Hematopoietic multipotent progenitor cell treated with erythropoietin and hydrocortisone succinate and interleukin-3 and kit ligand, for 8 days (in vitro differentiated cells): ENCODE measurements at regions not wholly inside any gene's neighbourhood (a gene's known extent, or its start where the extent isn't known, plus 50 kb on each side); places are given as distances from the start of the nearest gene placed in this dataset.

Experiments
- DNase-seq: peaks from one replicate; pipeline ENCODE4 v3.0.0-alpha.2; 2015

DNA sequence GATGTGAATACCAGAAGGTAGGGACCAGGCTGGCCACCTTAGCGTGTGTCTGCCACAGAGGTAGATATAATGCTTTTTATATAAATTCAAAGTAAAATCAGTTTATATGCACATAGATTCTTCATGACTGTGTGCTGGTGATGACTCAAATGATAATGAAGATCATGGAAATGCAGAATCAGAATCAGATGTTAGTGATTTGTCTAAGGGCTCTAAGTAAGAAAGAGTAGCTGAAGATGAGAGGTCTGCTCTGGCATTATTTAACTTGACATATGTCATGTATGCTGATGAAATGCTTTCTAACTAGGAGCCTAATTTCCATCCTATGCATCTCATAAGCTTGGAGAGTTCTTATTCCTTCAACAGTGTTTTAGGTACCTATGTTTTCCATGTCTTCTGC lies 50.3 kb upstream of the DPH6 start:
- no peak for DNase-seq

DNA sequence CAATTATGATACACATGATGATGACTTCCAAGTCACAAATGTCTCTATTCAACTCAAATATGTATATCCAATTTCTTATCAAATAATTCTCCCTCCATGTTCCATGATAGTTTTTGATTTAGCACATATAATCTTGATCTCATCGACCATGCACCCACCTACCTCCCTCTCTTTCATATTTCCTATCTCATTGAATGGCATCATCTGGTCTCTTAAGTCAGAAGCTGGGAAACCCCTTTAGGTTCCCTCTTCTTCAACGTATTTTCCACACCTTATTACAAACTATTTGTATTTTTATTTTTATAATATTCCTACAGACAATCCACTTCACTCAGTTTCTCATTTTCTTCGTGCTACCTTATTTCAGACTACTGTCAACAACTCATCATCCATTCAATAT lies 56.9 kb upstream of the DPH6 start:
- no peak for DNase-seq

DNA sequence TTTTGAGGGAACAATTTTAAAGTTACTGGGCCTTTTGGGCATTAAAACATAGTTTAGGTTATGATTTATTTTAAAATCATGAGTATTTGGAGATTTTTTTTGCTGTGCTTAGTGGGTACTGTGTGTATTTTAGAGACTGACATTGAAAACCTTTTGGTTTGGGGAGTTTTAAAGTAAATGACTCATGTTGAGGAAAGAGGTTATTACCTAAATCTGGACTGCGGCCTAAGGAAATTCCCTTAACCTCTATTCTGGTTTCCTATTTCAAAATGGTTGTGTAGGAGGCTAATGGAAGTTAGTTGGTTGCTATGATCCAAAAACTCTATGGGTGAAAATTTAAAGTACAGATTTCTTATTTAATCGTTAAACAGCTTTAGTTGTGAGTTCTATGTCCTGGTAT lies 57.3 kb upstream of the DPH6 start:
- no peak for DNase-seq

GRCh38 chr15:35603856-35604255 lies 57.9 kb upstream of the DPH6 start:
- no peak for DNase-seq

DNA sequence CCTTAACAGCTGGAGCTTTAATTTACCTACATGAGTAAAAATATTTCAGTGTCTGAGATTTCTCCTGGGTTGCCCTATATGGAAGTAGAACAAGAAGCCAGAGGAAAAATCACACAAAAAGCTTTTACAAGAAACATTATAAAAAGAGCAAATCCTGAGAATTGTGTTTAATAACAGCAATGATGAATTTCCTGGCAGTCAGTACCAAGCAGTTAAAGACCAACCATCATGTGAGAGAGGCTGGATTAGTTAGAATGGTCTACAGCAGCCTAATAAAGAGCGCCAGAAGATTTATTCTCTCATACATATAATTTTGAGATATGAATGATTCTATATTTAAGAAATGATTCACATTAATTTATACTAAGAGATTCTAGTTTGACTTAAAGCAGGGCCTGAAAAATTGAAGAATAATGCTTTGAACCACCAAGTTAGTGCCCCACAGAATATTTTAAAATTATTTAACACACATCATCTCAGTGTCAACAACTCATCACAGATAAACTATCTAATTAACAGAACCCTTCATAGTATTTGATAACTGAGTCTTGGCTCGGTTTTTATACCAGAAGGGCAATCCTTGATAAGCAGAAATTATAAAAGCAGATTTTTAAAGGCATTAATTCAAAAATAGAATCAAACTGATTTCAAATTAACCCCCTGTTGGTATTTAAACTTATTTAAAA lies 59.9 kb upstream of the DPH6 start:
- DNase-seq = no peak

GRCh38 chr15:35606450-35606779 lies 60.5 kb upstream of the DPH6 start:
- no peak for DNase-seq

GRCh38 chr15:35616498-35617271 lies 70.7 kb upstream of the DPH6 start:
- no peak for DNase-seq

DNA sequence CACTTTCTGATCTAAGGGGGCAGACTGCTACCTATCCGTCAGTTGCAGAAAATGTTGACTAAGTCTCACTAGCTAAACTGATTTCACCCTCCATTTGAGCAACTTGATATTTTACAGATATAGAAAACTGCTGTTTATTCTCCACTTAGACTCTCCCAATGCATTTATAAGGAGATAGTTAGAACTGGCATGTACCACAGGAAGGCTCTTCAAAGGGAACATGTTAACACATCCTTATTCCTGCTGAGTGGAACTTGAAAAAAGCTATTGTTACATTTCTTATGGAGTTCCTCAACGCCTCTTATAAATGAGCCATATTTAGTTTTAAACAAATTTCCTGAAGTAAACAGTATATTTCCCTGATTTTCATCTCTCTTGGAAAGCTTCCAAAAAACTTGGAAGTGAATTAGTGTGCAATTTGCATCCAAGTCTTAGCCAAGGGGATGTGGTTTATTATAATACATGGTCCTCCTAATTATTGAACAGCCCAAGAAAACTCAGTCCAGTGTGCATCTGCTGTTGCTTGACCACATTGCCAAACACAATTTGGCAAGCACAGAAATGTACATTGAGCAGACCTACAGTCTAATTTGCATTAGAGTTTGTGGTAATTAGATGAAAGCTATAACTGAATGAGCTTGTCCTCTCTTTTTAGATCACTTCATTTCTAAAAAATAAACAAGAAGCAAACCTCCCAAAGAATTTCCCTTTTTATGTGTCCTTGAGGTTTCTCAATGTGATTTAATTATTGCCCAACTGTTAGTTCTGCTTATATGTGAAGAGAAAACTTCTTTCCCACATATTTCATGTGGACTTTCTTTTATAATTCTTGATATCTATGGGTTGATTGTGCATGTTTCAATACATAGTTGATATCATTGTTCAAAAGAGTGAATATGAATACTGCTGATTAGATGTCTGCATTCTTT lies 72.6 kb upstream of the DPH6 start:
- DNase-seq = no peak

DNA sequence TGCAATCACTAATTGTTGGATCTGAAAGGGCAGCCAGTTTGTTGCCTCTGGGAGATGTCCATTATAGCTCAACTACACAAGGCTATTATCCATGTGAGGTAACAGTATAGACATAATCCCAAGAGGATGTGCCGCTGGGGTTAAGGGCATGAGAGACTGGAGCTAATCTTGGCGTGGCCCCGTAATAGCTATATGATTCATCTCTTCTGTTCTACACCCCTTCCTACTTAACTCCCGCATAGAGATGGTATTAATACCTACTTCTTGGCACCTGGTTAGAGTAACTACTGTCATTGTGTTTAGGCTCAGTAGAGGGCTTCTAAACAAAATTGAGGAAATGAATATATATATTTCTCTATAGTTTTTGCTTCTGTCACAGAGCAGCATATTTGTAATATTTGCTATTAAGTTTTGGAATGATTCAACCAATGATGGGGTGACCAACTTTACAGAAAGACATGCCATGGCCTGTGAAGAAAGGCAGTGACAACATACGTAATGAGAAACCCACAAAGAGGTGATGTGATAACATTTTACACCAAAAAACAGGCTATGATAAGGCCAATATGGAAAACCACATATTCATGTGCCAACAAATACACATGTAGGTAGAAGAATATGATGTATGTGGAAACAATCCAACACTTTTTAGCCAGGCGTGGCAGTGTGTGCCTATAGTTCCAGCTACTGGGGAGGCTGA lies 76.8 kb upstream of the DPH6 start:
- DNase-seq = no peak

DNA sequence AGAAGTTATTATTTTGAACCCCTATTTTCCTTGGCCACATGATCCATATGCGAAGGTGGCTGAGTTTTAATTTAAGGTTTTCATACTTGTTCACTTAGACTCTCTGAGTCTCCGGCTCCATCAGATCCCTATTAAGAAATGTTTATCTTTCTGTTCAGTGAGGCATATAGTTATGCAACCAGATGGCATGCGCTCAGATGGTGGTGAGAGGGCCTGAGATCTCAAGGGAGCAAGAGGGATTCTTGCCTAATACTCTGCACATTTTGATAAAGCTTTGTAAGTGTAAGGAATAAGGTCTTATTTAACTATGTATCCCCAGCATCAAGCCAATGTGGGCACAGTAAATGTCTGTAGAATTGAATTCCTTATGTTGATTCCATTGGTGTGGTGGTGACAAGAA lies 78.9 kb upstream of the DPH6 start:
- DNase-seq = no peak

DNA sequence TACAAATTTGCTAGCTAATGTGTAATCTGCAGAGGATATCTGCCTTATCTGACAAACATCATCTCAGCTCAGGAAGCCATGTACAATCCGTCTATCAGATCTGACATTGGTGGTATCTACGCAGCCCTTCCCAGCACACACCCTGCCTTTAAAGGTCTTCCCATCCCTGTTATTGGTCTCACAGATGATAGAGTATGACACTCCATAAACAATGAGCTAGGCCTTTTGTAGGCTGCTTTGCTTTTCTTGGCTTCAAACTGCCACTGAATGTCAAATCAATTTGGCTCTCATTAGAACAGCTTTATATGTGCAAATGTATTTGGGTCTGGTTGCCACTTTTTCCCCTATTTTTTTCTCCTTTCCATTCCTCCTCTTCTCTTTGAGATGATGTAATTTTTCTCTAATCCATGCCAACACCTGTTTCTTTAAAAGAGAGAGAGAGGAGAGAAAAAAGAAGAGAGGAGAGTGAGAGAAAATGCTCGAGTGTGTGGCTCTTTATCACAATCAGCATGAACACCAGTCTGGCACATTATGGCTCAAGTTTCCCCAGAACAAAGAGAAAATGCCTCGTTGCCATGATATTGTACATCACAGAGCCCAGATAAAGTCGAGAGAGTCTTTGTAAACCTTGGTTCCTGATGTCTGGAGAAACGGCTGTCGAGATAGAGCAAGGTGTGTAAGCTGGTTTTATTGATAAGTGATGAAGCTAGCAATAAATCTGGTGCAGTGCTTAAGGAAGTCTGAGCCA lies 80.8 kb upstream of the DPH6 start:
- peak; percentile 14 for DNase-seq

GRCh38 chr15:35627696-35628095 lies 81.7 kb upstream of the DPH6 start:
- peak; percentile 2 for DNase-seq

GRCh38 chr15:35629766-35630165 lies 83.8 kb upstream of the DPH6 start:
- no peak for DNase-seq

GRCh38 chr15:35630532-35630931 lies 84.6 kb upstream of the DPH6 start:
- no peak for DNase-seq

- no peak for DNase-seq
These were observed 85.0 kb upstream of the DPH6 start for GRCh38 chr15:35630985-35631384.

DNA sequence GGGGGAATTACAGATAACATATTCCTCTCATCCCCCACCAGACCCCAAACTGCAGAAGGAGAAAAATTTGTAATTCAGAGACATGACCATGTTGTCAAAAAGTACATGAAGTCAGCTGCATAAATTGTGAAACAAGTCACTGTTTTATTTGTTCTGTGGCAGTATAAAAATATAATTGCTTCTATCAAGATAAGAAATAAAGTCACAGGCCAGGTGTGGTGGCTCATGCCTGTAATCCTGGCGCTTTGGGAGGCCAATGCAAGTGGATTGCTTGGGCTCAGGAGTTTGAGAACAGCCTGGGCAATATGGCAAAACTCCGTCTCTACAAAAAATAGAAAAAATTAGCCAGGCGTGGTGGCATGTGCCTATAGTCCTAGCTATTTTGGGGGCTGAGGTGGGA lies 87.7 kb upstream of the DPH6 start:
- DNase-seq = no peak

- DNase-seq = no peak
These were observed 100.8 kb upstream of the DPH6 start for GRCh38 chr15:35646790-35647189.

GRCh38 chr15:35647303-35647702 lies 101.3 kb upstream of the DPH6 start:
- DNase-seq = no peak

- DNase-seq = no peak
These were observed 103.0 kb upstream of the DPH6 start for GRCh38 chr15:35648941-35649340.

DNA sequence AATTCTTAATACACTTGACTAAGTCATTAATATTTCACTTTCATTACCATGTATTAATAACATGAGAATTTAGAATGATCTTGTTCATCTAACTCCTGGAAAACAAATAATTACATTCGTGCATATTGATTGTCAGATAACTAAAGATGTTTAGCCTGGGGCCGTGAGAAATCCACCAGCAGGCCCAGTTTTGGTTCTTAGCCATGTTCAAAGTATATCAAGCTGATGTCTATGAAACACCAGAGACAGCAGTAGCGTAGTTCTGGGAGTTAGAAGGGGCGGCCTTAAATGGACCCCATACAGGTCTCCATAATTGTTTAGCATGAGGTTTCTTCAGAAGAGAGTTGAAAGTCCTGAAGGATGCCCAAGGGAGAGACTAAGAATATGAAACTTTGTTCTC lies 103.6 kb upstream of the DPH6 start:
- DNase-seq = no peak

- DNase-seq = no peak
These were observed 108.4 kb upstream of the DPH6 start for GRCh38 chr15:35654332-35654731.

GRCh38 chr15:35657679-35658311 lies 111.8 kb upstream of the DPH6 start:
- no peak for DNase-seq
